Subcutaneous abdominal adipose tissue (tissue), 5 donors: ENCODE measurements at regions not wholly inside any gene's neighbourhood (a gene's known extent, or its start where the extent isn't known, plus 50 kb on each side); places are given as distances from the start of the nearest gene placed in this dataset.

Source experiments
- H3K27ac ChIP-seq: one replicate; pipeline ENCODE4 v1.7.0; 2013; ENCODE audit warnings: low read depth, mild to moderate bottlenecking, inconsistent platforms, low read length, moderate library complexity
- H3K27me3 ChIP-seq, 5 donors: one replicate each; pipeline ENCODE4 v1.7.0; 2013; ENCODE audit warnings: low read length in 5 of 5, inconsistent platforms in 1 of 5; ENCODE audit not compliant: control insufficient read depth in 5 of 5, insufficient read depth in 4 of 5
- H3K36me3 ChIP-seq, 5 donors: one replicate each; pipeline ENCODE4 v1.7.0; 2013; ENCODE audit warnings: low read length in 5 of 5; ENCODE audit not compliant: control insufficient read depth in 5 of 5, insufficient read depth in 5 of 5
- H3K4me1 ChIP-seq, 5 donors: one replicate each; pipeline ENCODE4 v1.7.0; 2013; ENCODE audit warnings: low read length in 5 of 5, mild to moderate bottlenecking in 3 of 5, moderate library complexity in 1 of 5; ENCODE audit not compliant: control insufficient read depth in 5 of 5, insufficient read depth in 5 of 5
- H3K4me3 ChIP-seq, 5 donors: one replicate each; pipeline ENCODE4 v1.7.0; 2013; ENCODE audit warnings: low read length in 5 of 5, low read depth in 1 of 5
- H3K9ac ChIP-seq, 5 donors: one replicate each; pipeline ENCODE4 v1.7.0; 2013; ENCODE audit warnings: low read length in 5 of 5, mild to moderate bottlenecking in 4 of 5, moderate library complexity in 3 of 5
- H3K9me3 ChIP-seq, 5 donors: one replicate each; pipeline ENCODE4 v1.7.0; 2013; ENCODE audit warnings: low read length in 5 of 5; ENCODE audit not compliant: control insufficient read depth in 5 of 5
- donor health status: healthy.
- donor health status: healthy.
- donor health status: healthy.
- donor health status: healthy.
- donor health status: healthy.

GRCh38 chrX:13894888-13895565 is 78.1 kb upstream of the GPM6B start:
- no peaks in the 10 kb centered on the region for H3K36me3 ChIP-seq
- no peak overlapping the region for H3K4me3 ChIP-seq
- H3K27ac ChIP-seq: peak overlapping the region; percentile 32
- peaks cover 0 to 10% (median 2%) of the 10 kb centered on the region in 5 donors for H3K4me1 ChIP-seq
- no peaks in the 10 kb centered on the region for H3K9me3 ChIP-seq
- H3K9ac ChIP-seq: no peak overlapping the region
- H3K27me3 ChIP-seq: peaks cover 0 to 14% (median 6%) of the 10 kb centered on the region in 5 donors

- Histone ChIP-seq H3K27me3 (peaks cover 0 to 14% (median 8%) of the 10 kb centered on the region in 5 donors), H3K36me3 (no peaks in the 10 kb centered on the region), H3K4me1 (peaks cover 0 to 10% (median 2%) of the 10 kb centered on the region in 5 donors), H3K9me3 (no peaks in the 10 kb centered on the region), H3K4me3 (no peak overlapping the region), H3K27ac (peak overlapping the region; percentile 32), H3K9ac (no peak overlapping the region)
Observed at GRCh38 chrX:13893826-13894225, 76.9 kb upstream of the GPM6B start.

DNA sequence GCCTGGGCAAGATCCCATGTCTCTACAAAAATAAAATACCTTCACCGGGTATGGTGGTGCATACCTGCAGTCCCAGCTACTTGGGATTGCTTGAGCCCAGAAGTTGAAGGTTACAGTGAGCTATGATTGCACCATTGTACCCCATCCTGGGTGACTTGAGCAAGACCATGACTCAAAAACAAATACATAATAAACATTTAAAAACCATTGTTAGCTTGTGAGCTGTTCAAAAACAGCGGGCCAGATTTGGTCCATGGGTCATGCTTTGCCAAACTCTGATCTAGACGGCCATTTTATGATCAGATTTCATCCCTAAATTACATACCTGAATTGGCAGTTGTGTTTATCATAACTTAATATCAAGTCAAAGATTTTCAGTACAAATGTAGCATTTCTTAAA is 76.0 kb upstream of the GPM6B start:
- Histone ChIP-seq H3K4me3 (no peak overlapping the region), H3K9ac (no peak overlapping the region), H3K9me3 (no peaks in the 10 kb centered on the region), H3K36me3 (no peaks in the 10 kb centered on the region), H3K27ac (no peak overlapping the region), H3K4me1 (peaks cover 0 to 10% (median under 1%) of the 10 kb centered on the region in 5 donors), H3K27me3 (peaks cover 0 to 11% (median 9%) of the 10 kb centered on the region in 5 donors)

DNA sequence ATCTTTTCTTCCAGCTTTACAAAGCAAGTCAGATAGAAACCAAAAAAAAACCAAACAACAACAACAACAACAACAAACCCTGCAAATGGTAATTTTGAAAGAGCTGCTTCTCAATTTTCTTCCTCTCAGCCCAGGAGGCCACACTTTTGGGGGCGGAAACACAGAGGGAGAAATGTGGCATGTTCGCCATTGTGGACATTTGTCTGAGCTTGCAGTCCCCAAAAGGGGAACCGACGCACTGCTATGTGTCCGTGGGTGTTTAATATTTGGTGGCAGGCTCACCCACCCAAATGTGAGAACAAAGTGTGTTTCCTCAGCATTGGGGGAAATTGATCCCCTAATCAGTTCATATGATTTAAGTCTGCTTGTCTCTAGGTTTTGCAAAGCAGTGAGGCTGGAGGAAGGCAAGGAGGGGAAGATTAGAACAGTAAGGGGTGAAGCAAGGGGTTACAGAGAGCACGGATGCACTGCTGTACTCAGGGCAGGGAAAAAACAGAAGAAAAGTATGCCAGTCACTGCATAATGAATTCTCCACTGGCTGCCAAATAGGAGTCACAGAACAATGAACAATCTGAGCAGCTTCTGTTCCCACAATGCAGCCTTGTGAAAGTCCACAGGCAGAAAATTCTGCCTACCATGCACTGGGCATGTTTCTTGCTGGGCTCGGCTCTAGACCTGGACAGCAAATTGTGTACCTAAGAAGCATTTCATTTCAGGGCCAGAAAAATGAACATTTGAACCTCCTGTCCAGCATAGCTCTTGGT is 74.7 kb upstream of the GPM6B start:
- H3K4me1 ChIP-seq: peaks cover 0 to 8% (median 0%) of the 10 kb centered on the region in 5 donors
- no peaks in the 10 kb centered on the region for H3K36me3 ChIP-seq
- no peak overlapping the region for H3K27ac ChIP-seq
- H3K9me3 ChIP-seq: no peaks in the 10 kb centered on the region
- H3K9ac ChIP-seq: no peak overlapping the region
- H3K4me3 ChIP-seq: no peak overlapping the region
- H3K27me3 ChIP-seq: peaks cover 0 to 15% (median 9%) of the 10 kb centered on the region in 5 donors

DNA sequence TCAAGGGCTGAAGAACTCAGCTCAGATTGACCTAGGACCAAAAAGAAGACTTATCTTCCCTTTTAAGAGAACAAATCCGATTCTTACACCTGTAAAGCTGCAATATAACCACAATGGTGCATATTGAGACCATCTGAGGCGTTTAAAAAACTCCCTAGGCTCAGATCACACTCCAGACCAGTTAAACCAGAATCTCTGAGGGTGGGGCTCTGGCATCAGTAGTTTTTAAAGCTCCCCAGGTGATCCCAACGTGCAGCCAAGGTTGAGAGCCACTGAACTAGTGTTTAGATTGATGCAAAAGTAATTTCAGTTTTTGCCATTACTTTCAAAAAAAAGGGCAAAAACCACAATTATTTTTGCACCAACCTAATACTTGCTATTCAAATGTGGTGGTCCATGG is 73.9 kb upstream of the GPM6B start:
- Histone ChIP-seq H3K4me1 (peaks cover 0 to 8% (median 0%) of the 10 kb centered on the region in 5 donors), H3K4me3 (no peak overlapping the region), H3K27me3 (peaks cover 0 to 15% (median 9%) of the 10 kb centered on the region in 5 donors), H3K36me3 (no peaks in the 10 kb centered on the region), H3K27ac (no peak overlapping the region), H3K9me3 (no peaks in the 10 kb centered on the region), H3K9ac (no peak overlapping the region)

- no peak overlapping the region for H3K9ac ChIP-seq
- H3K36me3 ChIP-seq: no peaks in the 10 kb centered on the region
- H3K27ac ChIP-seq: no peak overlapping the region
- H3K4me1 ChIP-seq: peaks cover 0 to 2% (median 0%) of the 10 kb centered on the region in 5 donors
- H3K4me3 ChIP-seq: no peak overlapping the region
- H3K27me3 ChIP-seq: peaks cover 0 to 12% (median 7%) of the 10 kb centered on the region in 5 donors
- no peaks in the 10 kb centered on the region for H3K9me3 ChIP-seq
Observed at GRCh38 chrX:13888284-13888683, 71.4 kb upstream of the GPM6B start.

GRCh38 chrX:13885591-13885990 is 68.7 kb upstream of the GPM6B start:
- Histone ChIP-seq H3K27ac (no peak overlapping the region), H3K9me3 (no peaks in the 10 kb centered on the region), H3K9ac (no peak overlapping the region), H3K36me3 (no peaks in the 10 kb centered on the region), H3K4me1 (no peaks in the 10 kb centered on the region), H3K27me3 (peaks cover 0 to 6% (median 4%) of the 10 kb centered on the region in 5 donors), H3K4me3 (no peak overlapping the region)

DNA sequence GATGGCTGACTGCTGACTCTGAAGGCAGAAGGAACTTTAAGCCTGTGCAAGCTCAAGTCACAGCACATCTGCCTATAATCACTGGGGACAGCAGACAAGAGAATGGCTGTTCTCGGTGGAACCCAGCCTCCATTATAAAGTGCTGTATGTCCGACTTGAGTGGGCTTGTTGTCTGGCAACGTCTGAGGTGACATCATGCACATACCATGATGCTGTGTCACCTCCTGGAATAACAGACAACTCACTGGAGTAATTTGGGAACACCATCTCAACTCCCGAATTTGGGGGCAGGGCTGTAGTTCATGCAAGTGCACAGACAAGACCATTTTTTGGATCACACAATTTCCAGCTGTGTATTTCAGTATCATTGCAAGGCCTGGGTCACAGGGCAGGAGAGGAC is 59.8 kb upstream of the GPM6B start:
- no peaks in the 10 kb centered on the region for H3K9me3 ChIP-seq
- H3K27ac ChIP-seq: no peak overlapping the region
- no peaks in the 10 kb centered on the region for H3K36me3 ChIP-seq
- no peak overlapping the region for H3K4me3 ChIP-seq
- H3K4me1 ChIP-seq: no peaks in the 10 kb centered on the region
- peaks cover 0 to 15% (median 12%) of the 10 kb centered on the region in 5 donors for H3K27me3 ChIP-seq
- no peak overlapping the region for H3K9ac ChIP-seq

- Histone ChIP-seq H3K36me3 (no peaks in the 10 kb centered on the region), H3K4me3 (no peak overlapping the region), H3K9me3 (no peaks in the 10 kb centered on the region), H3K27me3 (peaks cover 0 to 15% (median 13%) of the 10 kb centered on the region in 5 donors), H3K9ac (no peak overlapping the region), H3K27ac (no peak overlapping the region), H3K4me1 (no peaks in the 10 kb centered on the region)
Observed at GRCh38 chrX:13875572-13875971, 58.7 kb upstream of the GPM6B start.

GRCh38 chrX:13868591-13868990 is 51.7 kb upstream of the GPM6B start:
- Histone ChIP-seq H3K36me3 (no peaks in the 10 kb centered on the region), H3K4me3 (no peak overlapping the region), H3K27me3 (peaks cover 0 to 20% (median 10%) of the 10 kb centered on the region in 5 donors), H3K9me3 (no peaks in the 10 kb centered on the region), H3K4me1 (peaks cover 0 to 17% (median 7%) of the 10 kb centered on the region in 5 donors), H3K9ac (no peak overlapping the region), H3K27ac (no peak overlapping the region)
